DOHH2 (cell line): ENCODE measurements at regions not wholly inside any gene's neighbourhood (a gene's known extent, or its start where the extent isn't known, plus 50 kb on each side); places are given as distances from the start of the nearest gene placed in this dataset.

Experiments used
- H3F3A ChIP-seq: fragments of 200-600 bp; sonication (generic), shearing (Covaris generic); 2 replicates; pipeline ENCODE4 v1.6.0; 2016; ENCODE audit warnings: antibody characterized with exemption, mild to moderate bottlenecking; ENCODE audit not compliant: control insufficient read depth, insufficient read depth
- H3K27ac ChIP-seq: fragments of 200-600 bp; sonication (generic); 2 replicates; pipeline ENCODE4 v1.5.1; 2014; ENCODE audit warnings: low read depth, mild to moderate bottlenecking, low read length, moderate library complexity
- H3K27me3 ChIP-seq: fragments of 200-600 bp; sonication (generic); 2 replicates; pipeline ENCODE4 v1.6.1; 2014; ENCODE audit warnings: mild to moderate bottlenecking, low read length, mixed read lengths; ENCODE audit not compliant: control insufficient read depth
- H3K36me3 ChIP-seq: fragments of 200-600 bp; sonication (generic); 2 replicates; pipeline ENCODE4 v1.6.1; 2014; ENCODE audit warnings: mild to moderate bottlenecking, low read length, moderate library complexity, mixed read lengths; ENCODE audit not compliant: control insufficient read depth
- H3K4me1 ChIP-seq: fragments of 200-600 bp; sonication (generic); 2 replicates; pipeline ENCODE4 v1.6.1; 2014; ENCODE audit warnings: mild to moderate bottlenecking, low read length, mixed read lengths; ENCODE audit not compliant: control insufficient read depth
- H3K4me2 ChIP-seq: fragments of 200-600 bp; sonication (generic); 2 replicates; pipeline ENCODE4 v1.6.0; 2014; ENCODE audit warnings: mild to moderate bottlenecking, low read length, moderate library complexity
- H3K4me3 ChIP-seq: fragments of 200-600 bp; sonication (generic); 2 replicates; pipeline ENCODE4 v1.5.1; 2014; ENCODE audit warnings: mild to moderate bottlenecking, low read length, mixed read lengths
- H3K79me2 ChIP-seq: fragments of 200-600 bp; sonication (generic); 2 replicates; pipeline ENCODE4 v1.6.1; 2014; ENCODE audit warnings: mild to moderate bottlenecking, low read length, mixed read lengths; ENCODE audit not compliant: control insufficient read depth
- H3K9me2 ChIP-seq: fragments of 200-600 bp; sonication (generic); replicated peaks from 2 replicates; pipeline ENCODE4 v1.6.1; 2014; ENCODE audit warnings: mild to moderate bottlenecking, low read length, mixed read lengths; ENCODE audit not compliant: control insufficient read depth
- H3K9me3 ChIP-seq: fragments of 200-600 bp; sonication (generic); 2 replicates; pipeline ENCODE4 v1.6.1; 2014; ENCODE audit warnings: antibody characterized with exemption, low read length, mixed read lengths; ENCODE audit not compliant: control insufficient read depth, insufficient read depth
- H4K20me1 ChIP-seq: fragments of 200-600 bp; sonication (generic); 2 replicates; pipeline ENCODE4 v1.6.0; 2014; ENCODE audit warnings: low read depth, mild to moderate bottlenecking, antibody characterized with exemption, low read length, moderate library complexity; ENCODE audit not compliant: control insufficient read depth, insufficient read depth
- CTCF ChIP-seq: fragments of 200-600 bp; sonication (generic); IDR thresholded peaks from one replicate; pipeline ENCODE4 v1.5.1; 2014; ENCODE audit warnings: antibody characterized with exemption, mild to moderate bottlenecking, low read depth, low read length; ENCODE audit not compliant: poor library complexity, severe bottlenecking
- EZH2phosphoT487 ChIP-seq: fragments of 200-600 bp; sonication (generic); IDR thresholded peaks from 2 replicates; pipeline ENCODE4 v1.6.1; 2017; ENCODE audit warnings: borderline replicate concordance, mild to moderate bottlenecking, antibody characterized with exemption, low read length, moderate library complexity, mixed read lengths

GRCh38 chr6:104003803-104004516, 855.8 kb downstream of the HACE1 start:
- H3K27me3 ChIP-seq, result no peaks in the 10 kb centered on the region
- no peaks in the 10 kb centered on the region for H4K20me1 ChIP-seq
- H3K4me3 ChIP-seq, result no peak overlapping the region
- no peak overlapping the region for H3K4me2 ChIP-seq
- no peaks in the 10 kb centered on the region for H3K79me2 ChIP-seq
- no peaks in the 10 kb centered on the region for H3K36me3 ChIP-seq
- no peak overlapping the region for H3K27ac ChIP-seq
- no peaks in the 10 kb centered on the region for H3F3A ChIP-seq
- no peaks in the 10 kb centered on the region for H3K4me1 ChIP-seq
- H3K9me2 ChIP-seq, result no peaks in the 10 kb centered on the region
- no peaks in the 10 kb centered on the region for H3K9me3 ChIP-seq
- TF ChIP-seq EZH2phosphoT487 (no peak), CTCF (no peak)

GRCh38 chr6:103995571-103995970, 864.1 kb downstream of the HACE1 start:
- no peak for TF ChIP-seq CTCF
- no peak for TF ChIP-seq EZH2phosphoT487
- Histone ChIP-seq H3F3A (no peaks in the 10 kb centered on the region), H3K36me3 (no peaks in the 10 kb centered on the region), H3K27me3 (no peaks in the 10 kb centered on the region), H3K9me3 (no peaks in the 10 kb centered on the region), H3K4me1 (no peaks in the 10 kb centered on the region), H3K79me2 (no peaks in the 10 kb centered on the region), H3K4me2 (no peak overlapping the region), H3K4me3 (no peak overlapping the region), H3K9me2 (no peaks in the 10 kb centered on the region), H3K27ac (no peak overlapping the region), H4K20me1 (no peaks in the 10 kb centered on the region)

- Histone ChIP-seq H3K4me3 (no peak overlapping the region), H3F3A (no peaks in the 10 kb centered on the region), H3K4me2 (no peak overlapping the region), H3K27me3 (no peaks in the 10 kb centered on the region), H3K9me3 (no peaks in the 10 kb centered on the region), H4K20me1 (no peaks in the 10 kb centered on the region), H3K4me1 (no peaks in the 10 kb centered on the region), H3K27ac (no peak overlapping the region), H3K79me2 (no peaks in the 10 kb centered on the region), H3K9me2 (no peaks in the 10 kb centered on the region), H3K36me3 (no peaks in the 10 kb centered on the region)
- TF ChIP-seq CTCF (no peak), EZH2phosphoT487 (no peak)
These were observed 875.9 kb downstream of the HACE1 start for GRCh38 chr6:103983860-103984259.
